T-cell (primary cell): ENCODE measurements at regions not wholly inside any gene's neighbourhood (a gene's known extent, or its start where the extent isn't known, plus 50 kb on each side); places are given as distances from the start of the nearest gene placed in this dataset.

Experiments used
- ATAC-seq, 4 experiments: fragments of 200-7000 bp in 3 of 4; fragments of 150-1000 bp in 1 of 4; cut with Tn5 transposase; replicated peaks in 1 of 4; 1 replicate in 3 of 4; 2 replicates in 1 of 4; pipeline ENCODE4 v1.10.0; 2021; ENCODE audit warnings: moderate library complexity in 3 of 4, mild to moderate bottlenecking in 2 of 4, moderate number of reproducible peaks in 1 of 4
- CTCF ChIA-PET, 2 donors: fragments of 300-600 bp; sonication (Branson Sonifier 250); formaldehyde crosslinking; loops; one replicate each; lab custom pipeline; 2022; ENCODE audit warnings: antibody characterized with exemption in 2 of 2; lab: Charles Lee
- POLR2A ChIA-PET, 2 donors: fragments of 300-600 bp; sonication (Branson Sonifier 250); formaldehyde crosslinking; loops; one replicate each; lab custom pipeline; 2022; ENCODE audit warnings: antibody characterized with exemption in 2 of 2; lab: Charles Lee
- DNase-seq, 35 experiments: peaks; one replicate each; pipeline versions ENCODE4 v3.0.0 to v3.0.0-alpha.2; 2013 to 2023
- H3K27ac ChIP-seq: one replicate; pipeline ENCODE4 v1.5.1; 2013; ENCODE audit warnings: low read length
- H3K27me3 ChIP-seq, 2 experiments: replicated peaks in 1 of 2; 1 replicate in 1 of 2; 2 replicates in 1 of 2; pipeline versions ENCODE4 v1.6.1 to v1.7.0; 2013; ENCODE audit warnings: low read length in 1 of 2, mixed read lengths in 1 of 2; ENCODE audit not compliant: control insufficient read depth in 2 of 2, insufficient read depth in 2 of 2; ENCODE audit errors: extremely low read depth in 1 of 2
- H3K36me3 ChIP-seq, 2 donors: 1 replicate in 1 of 2; 2 replicates in 1 of 2; pipeline versions ENCODE4 v1.6.1 to v1.7.0; 2013; ENCODE audit warnings: low read length in 1 of 2; ENCODE audit not compliant: control insufficient read depth in 2 of 2, insufficient read depth in 1 of 2; ENCODE audit errors: extremely low read depth in 1 of 2
- H3K4me1 ChIP-seq, 2 experiments: 1 replicate in 1 of 2; 2 replicates in 1 of 2; pipeline versions ENCODE4 v1.6.1 to v1.7.0; 2013; ENCODE audit warnings: low read length in 2 of 2, mixed read lengths in 1 of 2; ENCODE audit not compliant: insufficient read depth in 2 of 2, control insufficient read depth in 1 of 2; ENCODE audit errors: extremely low read depth in 1 of 2
- H3K4me3 ChIP-seq, 2 donors: 1 replicate in 1 of 2; 2 replicates in 1 of 2; pipeline versions ENCODE4 v1.5.1 to v1.7.0; 2013; ENCODE audit warnings: mild to moderate bottlenecking in 2 of 2, low read length in 1 of 2, moderate library complexity in 1 of 2; ENCODE audit not compliant: control insufficient read depth in 1 of 2; ENCODE audit errors: extremely low read depth in 1 of 2
- H3K9me3 ChIP-seq: 2 replicates; pipeline ENCODE4 v1.7.0; 2013
- H3K27ac Mint-ChIP-seq, 2 donors: one replicate each; pipeline ENCODE4 v1.8.0; 2020 to 2021; ENCODE audit warnings: mild to moderate bottlenecking in 2 of 2, mixed read lengths in 2 of 2
- H3K27me3 Mint-ChIP-seq, 2 donors: one replicate each; pipeline ENCODE4 v1.8.0; 2021 to 2022; ENCODE audit warnings: mixed read lengths in 2 of 2
- H3K36me3 Mint-ChIP-seq: one replicate; pipeline ENCODE4 v1.8.0; 2021; ENCODE audit warnings: mixed read lengths
- H3K4me1 Mint-ChIP-seq, 3 donors: one replicate each; pipeline ENCODE4 v1.8.0; 2020 to 2022; ENCODE audit warnings: mixed read lengths in 3 of 3, mild to moderate bottlenecking in 1 of 3
- H3K4me3 Mint-ChIP-seq, 3 donors: one replicate each; pipeline ENCODE4 v1.8.0; 2020 to 2022; ENCODE audit warnings: mild to moderate bottlenecking in 3 of 3, mixed read lengths in 3 of 3, moderate library complexity in 3 of 3
- H3K9me3 Mint-ChIP-seq, 3 donors: one replicate each; pipeline ENCODE4 v1.8.0; 2020 to 2022; ENCODE audit warnings: mixed read lengths in 3 of 3
- WGBS: methylation state at CpG from one replicate; pipeline ENCODE4 v1.1.5; 2013; ENCODE audit warnings: missing lambda C conversion rate; ENCODE audit not compliant: insufficient coverage; 5-methylcytosine and 5-hydroxymethylcytosine counted together

DNA sequence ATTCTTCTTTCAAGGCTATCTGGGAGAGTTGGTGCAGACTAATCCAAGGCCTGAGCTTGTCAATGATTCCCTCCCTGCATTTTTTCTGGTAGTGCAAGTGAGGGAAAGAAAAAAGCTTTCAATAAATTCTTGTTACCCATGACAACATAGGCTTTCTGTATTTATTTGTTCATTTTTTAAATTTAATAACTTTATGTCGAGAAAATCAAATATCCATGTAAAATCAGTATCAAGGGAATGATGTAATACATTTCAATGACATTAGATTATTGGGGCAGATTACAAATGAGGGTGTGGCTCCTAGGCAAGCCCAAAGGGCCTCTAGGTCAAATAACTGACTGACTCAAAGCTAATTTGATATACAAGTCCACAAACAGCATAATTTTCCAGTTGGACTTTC is 104.0 kb downstream of the GJA1 start:
- H3K9me3 Mint-ChIP-seq: no peaks in the 10 kb centered on the region
- POLR2A ChIA-PET: no interaction called here
- WGBS: no CpG with 5 or more reads among the region's 1 CpG

GRCh38 chr6:121540210-121540609 is 104.8 kb downstream of the GJA1 start:
- H3K27ac ChIP-seq: no peak overlapping the region
- no peaks in the 10 kb centered on the region for H3K9me3 ChIP-seq
- H3K4me3 Mint-ChIP-seq: no peak overlapping the region
- H3K27ac Mint-ChIP-seq: no peak overlapping the region
- WGBS: 71% methylated on average over 2 of the region's 2 CpGs
- H3K4me3 ChIP-seq: no peak overlapping the region
- H3K36me3 ChIP-seq: no peaks in the 10 kb centered on the region
- no peaks in the 10 kb centered on the region for H3K4me1 ChIP-seq
- DNase-seq (no peak), ATAC-seq (no peak)
- H3K27me3 ChIP-seq: no peaks in the 10 kb centered on the region
- H3K36me3 Mint-ChIP-seq: no peaks in the 10 kb centered on the region
- H3K9me3 Mint-ChIP-seq: no peaks in the 10 kb centered on the region
- ChIA-PET POLR2A (no interaction called here), CTCF (no interaction called here)
- no peaks in the 10 kb centered on the region for H3K4me1 Mint-ChIP-seq
- no peaks in the 10 kb centered on the region for H3K27me3 Mint-ChIP-seq

More for the DNA sequence above, 104.0 kb downstream of the GJA1 start:
- ATAC-seq (no peak), DNase-seq (no peak)
- H3K27me3 Mint-ChIP-seq: no peaks in the 10 kb centered on the region
- Histone ChIP-seq H3K36me3 (no peaks in the 10 kb centered on the region), H3K9me3 (no peaks in the 10 kb centered on the region), H3K4me1 (no peaks in the 10 kb centered on the region), H3K27ac (no peak overlapping the region), H3K27me3 (no peaks in the 10 kb centered on the region), H3K4me3 (no peak overlapping the region)
- no peak overlapping the region for H3K27ac Mint-ChIP-seq
- H3K4me3 Mint-ChIP-seq: no peak overlapping the region
- H3K4me1 Mint-ChIP-seq: no peaks in the 10 kb centered on the region
- no peaks in the 10 kb centered on the region for H3K36me3 Mint-ChIP-seq
- CTCF ChIA-PET: interaction anchor here in 1 of 2 donors (0.7 kb wide), 1 partner anchor 16 kb away, joined by 3 read pairs; no protein-coding TSS in a partner anchor

DNA sequence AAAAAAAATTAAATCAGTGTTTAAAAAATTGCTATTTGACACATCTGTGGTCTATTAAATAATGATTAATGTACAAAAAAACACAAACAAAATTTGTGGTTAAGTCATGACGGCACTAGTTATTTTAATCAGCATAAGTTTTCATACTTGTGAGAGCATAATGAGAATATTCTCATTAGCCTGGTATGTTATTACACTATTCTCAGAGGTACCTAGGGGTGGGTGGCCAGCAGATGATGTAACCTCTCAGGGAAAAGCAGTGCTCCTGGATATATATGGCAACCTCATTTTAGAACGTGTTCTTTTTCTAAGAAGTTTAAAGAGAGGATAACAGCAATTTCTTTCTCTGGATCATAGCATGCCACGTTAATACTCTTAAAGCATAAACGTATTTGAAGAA is 109.2 kb downstream of the GJA1 start:
- no peaks in the 10 kb centered on the region for H3K4me1 ChIP-seq
- WGBS: no CpG with 5 or more reads among the region's 4 CpGs

DNA sequence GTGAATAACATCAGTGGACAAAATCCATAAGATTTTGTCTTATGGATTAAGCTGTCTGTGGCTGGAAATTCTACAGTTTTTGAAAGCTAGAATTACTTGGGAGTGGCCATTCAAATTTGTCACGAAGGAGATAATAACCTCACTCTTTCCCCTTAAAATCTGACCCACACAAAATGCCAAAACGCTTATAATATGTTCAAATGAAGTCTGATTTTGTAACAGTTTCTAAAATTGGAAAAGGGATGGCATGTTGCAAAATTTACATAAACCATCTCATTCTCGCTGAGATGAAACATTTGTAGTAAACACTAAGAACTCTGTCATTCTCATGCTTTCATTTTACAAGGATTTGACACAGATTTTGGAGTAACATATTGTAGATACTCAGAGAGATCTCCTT is 112.7 kb downstream of the GJA1 start:
- Histone ChIP-seq H3K27ac (no peak overlapping the region), H3K36me3 (no peaks in the 10 kb centered on the region), H3K4me3 (no peak overlapping the region), H3K9me3 (no peaks in the 10 kb centered on the region), H3K27me3 (no peaks in the 10 kb centered on the region), H3K4me1 (no peaks in the 10 kb centered on the region)
- ChIA-PET CTCF (interaction anchor here in 1 of 2 donors (0.6 kb wide), 1 partner anchor 148 kb away, joined by 3 read pairs; no protein-coding TSS in a partner anchor), POLR2A (no interaction called here)
- no CpG with 5 or more reads among the region's 3 CpGs for WGBS
- Mint-ChIP-seq H3K4me1 (no peaks in the 10 kb centered on the region), H3K27ac (no peak overlapping the region), H3K36me3 (no peaks in the 10 kb centered on the region), H3K27me3 (no peaks in the 10 kb centered on the region), H3K4me3 (no peak overlapping the region), H3K9me3 (no peaks in the 10 kb centered on the region)
- ATAC-seq: no peak
- DNase-seq: no peak

More for the DNA sequence above, 109.2 kb downstream of the GJA1 start:
- ATAC-seq: no peak
- ChIA-PET POLR2A (no interaction called here), CTCF (no interaction called here)
- Mint-ChIP-seq H3K4me1 (no peaks in the 10 kb centered on the region), H3K9me3 (no peaks in the 10 kb centered on the region), H3K36me3 (no peaks in the 10 kb centered on the region), H3K4me3 (no peak overlapping the region), H3K27me3 (no peaks in the 10 kb centered on the region), H3K27ac (no peak overlapping the region)
- H3K36me3 ChIP-seq: no peaks in the 10 kb centered on the region
- DNase-seq: no peak
- no peaks in the 10 kb centered on the region for H3K9me3 ChIP-seq
- no peaks in the 10 kb centered on the region for H3K27me3 ChIP-seq
- no peak overlapping the region for H3K27ac ChIP-seq
- no peak overlapping the region for H3K4me3 ChIP-seq

DNA sequence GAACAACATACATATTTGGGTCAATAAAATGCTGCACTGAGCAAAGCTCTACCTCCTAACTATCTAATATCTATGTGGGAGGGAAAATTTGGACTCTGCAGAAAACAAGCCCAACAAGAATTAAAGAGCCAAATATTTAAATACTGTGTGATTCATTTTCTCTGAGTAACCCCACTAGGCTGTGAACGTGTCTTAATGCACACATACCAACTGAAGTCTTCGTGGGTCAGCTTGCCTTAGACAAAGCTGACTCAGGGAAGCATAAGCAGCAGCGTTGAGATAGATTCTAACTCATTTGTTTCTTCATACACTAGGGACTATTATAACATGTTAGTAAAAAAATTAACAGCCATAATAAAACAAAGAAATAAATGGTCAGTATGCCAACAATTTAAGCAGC is 114.3 kb downstream of the GJA1 start:
- ATAC-seq (no peak), DNase-seq (no peak)
- Mint-ChIP-seq H3K4me3 (no peak overlapping the region), H3K27me3 (no peaks in the 10 kb centered on the region), H3K36me3 (no peaks in the 10 kb centered on the region), H3K4me1 (no peaks in the 10 kb centered on the region), H3K27ac (no peak overlapping the region), H3K9me3 (no peaks in the 10 kb centered on the region)
- Histone ChIP-seq H3K4me1 (no peaks in the 10 kb centered on the region), H3K9me3 (no peaks in the 10 kb centered on the region), H3K36me3 (no peaks in the 10 kb centered on the region), H3K27me3 (no peaks in the 10 kb centered on the region), H3K4me3 (no peak overlapping the region), H3K27ac (no peak overlapping the region)
- CTCF ChIA-PET: no interaction called here
- no CpG with 5 or more reads among the region's 3 CpGs for WGBS
- POLR2A ChIA-PET: no interaction called here

DNA sequence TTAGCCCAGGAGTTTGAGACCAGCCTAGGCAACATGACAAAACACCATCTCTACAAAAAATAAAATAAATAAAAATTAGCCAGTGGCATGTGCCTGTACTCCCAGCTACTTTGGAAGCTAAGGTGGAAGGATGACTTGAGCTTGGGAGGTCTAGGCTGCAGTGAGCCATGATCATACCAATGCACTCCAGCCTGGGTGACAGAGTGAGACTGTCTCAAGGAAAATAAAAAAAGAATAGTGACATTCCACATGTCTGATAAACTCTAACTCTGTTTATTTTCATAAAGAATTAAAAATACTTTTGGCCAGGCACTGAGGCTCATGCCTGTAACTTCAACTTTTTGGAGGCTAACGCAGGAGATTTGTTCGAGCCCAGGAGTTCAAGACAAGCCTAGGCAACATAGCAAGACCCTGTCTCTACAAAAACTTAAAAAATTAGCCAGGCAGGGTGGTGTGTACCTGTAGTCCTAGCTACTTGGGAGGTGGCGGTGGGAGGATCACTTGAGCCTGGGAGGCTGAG is 115.1 kb downstream of the GJA1 start:
- Histone ChIP-seq H3K36me3 (no peaks in the 10 kb centered on the region), H3K4me1 (no peaks in the 10 kb centered on the region), H3K27ac (no peak overlapping the region), H3K9me3 (no peaks in the 10 kb centered on the region), H3K4me3 (no peak overlapping the region), H3K27me3 (no peaks in the 10 kb centered on the region)
- ChIA-PET CTCF (no interaction called here), POLR2A (no interaction called here)
- Mint-ChIP-seq H3K4me1 (no peaks in the 10 kb centered on the region), H3K27ac (no peak overlapping the region), H3K27me3 (no peaks in the 10 kb centered on the region), H3K9me3 (no peaks in the 10 kb centered on the region), H3K4me3 (no peak overlapping the region), H3K36me3 (no peaks in the 10 kb centered on the region)
- 60% methylated on average over 1 of the region's 3 CpGs for WGBS
- no peak for DNase-seq
- ATAC-seq: no peak

DNA sequence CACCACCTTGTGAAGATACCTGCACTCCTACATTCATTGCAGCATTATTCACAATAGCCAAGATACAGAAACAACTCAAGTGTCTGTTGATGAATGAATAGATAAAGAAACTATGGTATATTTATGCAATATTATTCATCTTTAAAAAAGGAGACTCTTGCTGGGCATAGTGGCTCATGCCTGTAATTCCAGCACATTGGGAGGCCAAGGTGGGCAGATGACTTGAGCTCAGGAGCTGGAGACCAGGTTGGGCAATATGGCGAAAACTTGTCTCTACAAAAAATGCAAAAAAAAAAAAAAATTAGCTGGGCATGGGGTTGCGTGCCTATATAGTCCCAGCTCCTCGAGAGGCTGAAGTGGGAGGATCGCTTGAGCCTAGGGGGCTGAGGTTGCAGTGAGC is 119.8 kb downstream of the GJA1 start:
- DNase-seq (no peak), ATAC-seq (no peak)
- H3K27me3 Mint-ChIP-seq: no peaks in the 10 kb centered on the region
- Histone ChIP-seq H3K4me1 (no peaks in the 10 kb centered on the region), H3K9me3 (no peaks in the 10 kb centered on the region), H3K27me3 (no peaks in the 10 kb centered on the region), H3K36me3 (no peaks in the 10 kb centered on the region), H3K27ac (no peak overlapping the region), H3K4me3 (no peak overlapping the region)
- WGBS: no CpG with 5 or more reads among the region's 4 CpGs
- ChIA-PET CTCF (interaction anchor here in 1 of 2 donors (0.6 kb wide), 3 partner anchors 8 to 250 kb away, joined by 3 to 4 read pairs (median 3); no protein-coding TSS in a partner anchor), POLR2A (interaction anchor here in 1 of 2 donors (0.6 kb wide), 1 partner anchor 219 kb away, joined by 5 read pairs; no protein-coding TSS in a partner anchor)
- no peak overlapping the region for H3K4me3 Mint-ChIP-seq
- no peaks in the 10 kb centered on the region for H3K9me3 Mint-ChIP-seq
- H3K36me3 Mint-ChIP-seq: no peaks in the 10 kb centered on the region
- no peaks in the 10 kb centered on the region for H3K4me1 Mint-ChIP-seq
- H3K27ac Mint-ChIP-seq: no peak overlapping the region
